SIG-M5 (cell line): ENCODE measurements at regions not wholly inside any gene's neighbourhood (a gene's known extent, or its start where the extent isn't known, plus 50 kb on each side); places are given as distances from the start of the nearest gene placed in this dataset.
"Not testable (repeated sequence)": the region's sequence is repeated elsewhere in the genome, so short reads cannot be mapped to it uniquely, and the experiment has no call there.

Source experiments
- DNase-seq: peaks from one replicate; lab custom pipeline; 2025; lab: John Stamatoyannopoulos, UW

DNA sequence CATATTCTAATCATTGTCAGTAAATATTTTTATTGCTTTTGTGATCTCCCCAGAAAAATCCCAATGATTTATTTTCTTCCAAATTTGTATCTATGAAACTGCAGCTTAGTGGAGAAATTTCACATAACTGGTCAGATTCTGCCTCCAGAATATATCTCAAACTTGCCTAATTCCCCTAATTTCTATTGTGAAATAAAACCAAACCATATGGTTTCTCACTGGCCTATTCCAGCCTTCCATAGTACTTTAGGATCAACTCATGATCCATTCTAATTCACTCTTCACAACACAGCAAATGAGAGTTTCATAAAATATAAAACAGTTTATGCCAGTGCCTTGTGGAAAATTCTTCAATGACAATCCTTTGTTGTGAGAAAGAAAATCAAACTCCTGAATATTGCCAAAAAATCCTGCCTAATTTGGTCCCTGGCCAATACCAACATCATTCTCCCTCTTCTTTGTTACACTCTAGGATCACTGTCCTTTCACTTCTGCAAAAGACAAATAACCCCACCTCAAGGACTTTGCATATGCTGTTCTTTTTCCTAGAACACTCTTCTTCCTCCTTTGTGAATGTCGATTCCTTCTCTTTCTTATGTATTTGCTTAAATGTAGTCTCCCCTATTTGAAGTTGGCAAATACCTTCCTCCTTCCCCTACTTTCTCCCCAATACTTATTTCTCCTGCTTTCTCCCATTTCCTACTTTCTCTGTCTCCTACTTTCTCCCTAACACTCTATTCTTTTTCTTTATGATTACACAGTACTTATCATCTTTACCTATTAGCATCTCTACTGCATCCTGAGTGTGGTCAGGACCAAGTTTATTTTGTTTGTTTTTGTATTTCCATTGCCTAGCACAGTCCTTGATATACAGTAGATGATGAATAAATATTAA, 587.5 kb downstream of the RFPL4B start:
- no peak for DNase-seq

DNA sequence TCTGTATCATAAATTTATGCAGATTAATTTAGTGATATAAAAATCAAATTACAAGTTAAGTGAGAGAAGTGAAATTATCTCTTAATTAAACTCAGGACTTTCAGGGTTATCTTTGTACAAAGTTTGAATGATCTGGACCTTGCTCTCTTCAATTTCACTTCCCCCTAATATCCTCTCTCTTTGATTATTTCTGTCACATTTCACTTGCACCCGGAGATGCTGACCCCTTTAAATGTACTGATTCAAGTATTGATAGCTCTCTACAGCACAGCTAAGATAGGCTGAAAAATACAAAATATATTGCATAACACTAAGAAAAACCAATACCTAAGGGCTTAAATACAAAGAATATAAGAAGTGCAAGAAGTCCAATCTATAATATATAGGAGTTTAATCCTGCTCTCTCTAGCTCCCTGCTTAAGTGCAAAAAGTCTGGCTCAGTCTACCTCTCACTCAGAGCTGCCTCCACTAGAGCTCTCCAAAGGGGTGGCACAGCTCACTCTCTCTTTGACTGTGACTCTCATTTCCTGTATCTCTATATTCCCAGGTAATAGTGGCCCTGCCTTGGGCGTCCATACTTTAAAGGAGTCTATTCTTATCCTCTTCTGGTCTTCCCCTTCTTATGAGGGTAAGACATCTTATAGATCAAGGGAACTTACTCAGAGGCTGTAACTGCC, 588.4 kb downstream of the RFPL4B start:
- no peak for DNase-seq

DNA sequence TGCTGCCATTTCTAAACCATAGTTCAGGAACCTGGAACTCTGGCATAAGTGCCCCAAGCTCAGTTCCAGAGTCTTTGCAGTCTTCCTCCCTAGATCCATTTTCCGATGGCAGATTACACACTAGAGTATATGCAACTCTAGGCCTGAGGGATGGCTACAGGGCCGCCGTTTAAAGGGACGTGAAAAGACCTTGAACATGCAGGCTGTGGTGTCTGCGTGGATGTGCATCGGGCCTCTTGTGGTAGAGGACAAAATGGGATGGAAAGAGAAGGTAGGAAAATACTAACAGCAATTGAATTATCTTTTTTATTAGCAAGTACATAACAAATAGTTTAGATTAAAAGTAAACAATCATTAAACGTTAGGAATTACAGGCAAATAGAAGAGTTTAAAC, 588.9 kb downstream of the RFPL4B start:
- DNase-seq, result no peak

GRCh38 chr6:112936504-112936903, 589.4 kb downstream of the RFPL4B start:
- no peak for DNase-seq

GRCh38 chr6:112937690-112938089, 590.6 kb downstream of the RFPL4B start:
- DNase-seq, result not testable (repeated sequence)

GRCh38 chr6:112938650-112939049, 591.5 kb downstream of the RFPL4B start:
- DNase-seq, result no peak

- DNase-seq, result no peak
Measured at GRCh38 chr6:112939563-112939962, 592.4 kb downstream of the RFPL4B start.

DNA sequence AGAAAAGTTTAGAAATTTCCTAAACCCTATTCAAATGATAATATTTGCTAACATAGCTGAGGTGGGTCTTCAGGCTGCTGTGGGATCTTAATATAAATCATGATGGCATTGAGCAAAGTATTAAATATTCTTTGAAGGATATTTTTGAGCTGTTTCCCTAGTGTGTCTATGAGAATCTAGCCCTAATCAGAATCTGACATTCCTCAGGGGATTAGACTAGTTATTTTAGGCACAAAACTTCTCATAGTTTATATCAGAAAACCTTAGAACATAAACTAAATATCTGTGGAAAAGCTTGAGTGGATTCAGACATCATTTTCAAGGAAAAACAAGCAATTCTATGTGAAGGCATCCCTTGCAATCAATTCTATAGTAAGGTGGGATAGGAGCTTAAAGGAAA, 594.5 kb downstream of the RFPL4B start:
- DNase-seq, result no peak

- no peak for DNase-seq
Measured at GRCh38 chr6:112946051-112946450, 598.9 kb downstream of the RFPL4B start.

DNA sequence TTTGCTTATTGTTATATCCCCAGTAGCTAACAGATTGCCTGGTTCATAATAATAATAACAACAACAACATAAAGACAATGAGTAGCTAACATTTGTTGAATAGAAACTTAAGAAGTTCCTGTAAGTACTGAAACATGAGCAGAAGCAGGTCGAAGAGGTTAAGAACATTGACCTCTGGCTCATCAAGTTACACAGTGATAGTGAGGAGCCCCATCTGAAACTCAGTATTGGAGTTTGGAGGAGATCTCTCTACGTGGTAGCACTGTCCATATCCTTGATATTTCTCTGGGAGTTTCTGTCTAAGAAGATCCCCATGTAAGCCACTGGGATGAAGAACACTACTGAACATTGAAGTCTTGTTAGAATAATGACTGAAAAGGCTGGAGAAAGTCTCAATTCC, 600.4 kb downstream of the RFPL4B start:
- DNase-seq, result no peak

- DNase-seq, result no peak
Measured at GRCh38 chr6:112951829-112952228, 604.7 kb downstream of the RFPL4B start.

DNA sequence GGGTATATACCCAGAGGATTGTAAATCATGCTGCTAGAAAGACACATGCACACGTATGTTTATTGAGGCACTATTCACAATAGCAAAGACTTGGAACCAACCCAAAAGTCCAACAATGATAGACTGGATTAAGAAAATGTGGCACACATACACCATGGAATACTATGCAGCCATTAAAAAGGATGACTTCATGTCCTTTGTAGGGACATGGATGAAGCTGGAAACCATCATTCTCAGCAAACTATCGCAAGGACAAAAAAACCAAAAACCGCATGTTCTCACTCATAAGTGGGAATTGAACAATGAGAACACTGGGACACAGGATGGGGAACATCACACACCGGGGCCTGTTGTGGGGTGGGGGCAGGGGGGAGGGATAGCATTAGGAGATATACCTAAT, 608.6 kb downstream of the RFPL4B start:
- DNase-seq, result not testable (repeated sequence)

DNA sequence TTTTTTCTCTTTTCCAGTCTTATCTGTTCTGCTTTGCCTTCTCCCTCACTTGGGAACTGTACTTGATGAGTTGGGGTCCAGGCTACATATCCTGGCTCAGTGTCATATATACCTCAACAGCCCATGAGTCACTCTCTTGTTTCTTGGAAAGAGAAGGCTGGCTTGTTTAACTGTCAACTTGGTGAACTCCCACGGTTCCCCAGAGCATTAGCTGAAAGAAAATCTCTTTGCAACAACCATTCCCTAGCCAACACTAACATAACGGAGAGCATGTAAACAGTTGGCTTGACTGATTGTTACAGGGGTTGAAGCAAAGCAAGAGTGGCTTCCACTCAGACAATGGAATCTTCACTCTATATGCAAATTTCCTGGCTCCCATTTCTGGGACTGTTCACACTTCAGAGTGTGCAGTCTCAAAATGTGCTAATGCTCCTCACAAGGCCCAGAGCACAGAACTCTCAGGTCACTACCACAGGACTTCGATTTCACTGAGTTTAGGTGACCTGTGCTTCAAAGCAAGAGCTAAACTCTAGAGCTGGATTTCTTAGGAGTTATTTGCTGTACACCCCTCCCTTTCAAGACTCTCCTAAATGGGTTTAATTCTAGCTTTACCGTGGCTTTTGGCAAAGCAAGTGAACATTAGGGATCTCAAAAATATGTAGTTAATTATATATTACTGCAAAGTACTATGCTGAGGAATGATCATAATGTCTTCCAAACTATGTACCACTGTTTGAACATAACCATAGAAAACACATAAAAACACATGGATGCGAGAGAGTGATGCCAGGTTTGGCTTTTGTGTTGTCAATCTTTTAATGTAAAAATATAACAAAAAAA, 609.8 kb downstream of the RFPL4B start:
- DNase-seq, result no peak

DNA sequence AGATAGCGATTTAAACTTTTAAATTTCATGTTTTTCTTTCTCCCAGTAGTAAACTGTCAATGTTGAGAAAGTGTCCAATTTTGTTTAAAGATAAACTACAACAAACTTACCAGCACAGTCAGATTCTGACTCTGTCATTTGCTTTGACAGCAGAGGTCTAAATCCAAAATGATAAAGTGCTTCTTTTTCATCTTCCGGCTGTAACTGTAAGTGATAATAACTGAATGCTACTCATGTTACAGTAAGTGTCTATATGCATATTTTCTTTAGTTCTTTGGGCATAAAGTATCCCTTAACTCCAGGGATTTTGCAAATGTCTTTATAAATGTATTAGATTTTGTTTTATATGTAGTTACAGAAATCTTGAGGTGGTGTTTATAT, 610.4 kb downstream of the RFPL4B start:
- no peak for DNase-seq

DNA sequence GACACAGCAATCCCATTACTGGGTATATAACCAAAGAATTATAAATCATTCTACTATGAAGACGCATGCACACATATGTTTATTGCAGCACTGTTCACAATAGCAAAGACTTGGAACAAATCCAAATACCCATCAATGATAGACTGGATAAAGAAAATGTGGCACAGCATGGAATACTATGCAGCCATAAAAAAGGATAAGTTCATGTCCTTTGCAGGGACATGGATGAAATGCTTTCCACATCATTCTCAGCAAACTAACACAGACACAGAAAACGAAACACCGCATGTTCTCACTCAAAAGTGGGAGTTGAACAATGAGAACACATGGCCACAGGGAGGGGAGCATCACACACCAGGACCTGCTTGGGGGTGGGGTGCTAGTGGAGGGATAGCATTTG, 613.0 kb downstream of the RFPL4B start:
- DNase-seq, result not testable (repeated sequence)

DNA sequence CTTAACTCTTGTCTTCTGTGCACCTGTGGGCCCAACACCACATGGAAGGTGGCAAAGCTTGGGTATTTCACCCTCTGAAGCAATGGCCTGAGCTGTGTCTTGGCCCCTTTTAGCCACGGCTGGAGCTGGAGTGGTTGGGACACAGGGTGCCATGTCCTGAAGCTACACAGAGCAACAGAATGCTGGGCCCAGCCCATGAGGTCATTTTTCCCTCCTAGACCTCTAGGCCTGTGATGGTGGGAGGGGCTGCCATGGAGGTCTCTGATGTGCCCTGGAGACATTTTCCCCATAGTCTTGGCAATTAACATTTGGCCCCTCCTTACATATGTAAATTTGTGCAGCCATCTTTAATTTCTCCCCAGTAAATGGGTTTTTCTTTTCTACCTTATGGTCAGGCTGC, 620.8 kb downstream of the RFPL4B start:
- no peak for DNase-seq

GRCh38 chr6:112971651-112972050, 624.5 kb downstream of the RFPL4B start:
- no peak for DNase-seq

DNA sequence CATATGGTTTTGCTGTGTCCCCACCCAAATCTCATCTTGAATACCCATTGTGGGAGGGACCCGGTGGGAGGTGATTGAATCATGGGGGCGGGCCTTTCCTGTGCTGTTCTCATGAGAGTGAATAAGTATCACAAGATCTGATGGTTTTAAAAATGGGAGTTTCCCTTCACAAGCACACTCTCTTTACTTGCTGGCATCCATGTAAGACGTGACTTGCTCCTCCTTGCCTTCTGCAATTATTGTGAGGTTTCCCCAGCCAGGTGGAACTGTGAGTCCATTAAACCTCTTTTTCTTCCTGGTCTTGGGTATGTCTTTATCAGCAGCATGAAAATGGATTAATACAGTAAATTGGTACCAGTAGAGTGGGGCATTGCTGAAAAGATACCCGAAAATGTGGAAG, 627.8 kb downstream of the RFPL4B start:
- DNase-seq, result not testable (repeated sequence)

DNA sequence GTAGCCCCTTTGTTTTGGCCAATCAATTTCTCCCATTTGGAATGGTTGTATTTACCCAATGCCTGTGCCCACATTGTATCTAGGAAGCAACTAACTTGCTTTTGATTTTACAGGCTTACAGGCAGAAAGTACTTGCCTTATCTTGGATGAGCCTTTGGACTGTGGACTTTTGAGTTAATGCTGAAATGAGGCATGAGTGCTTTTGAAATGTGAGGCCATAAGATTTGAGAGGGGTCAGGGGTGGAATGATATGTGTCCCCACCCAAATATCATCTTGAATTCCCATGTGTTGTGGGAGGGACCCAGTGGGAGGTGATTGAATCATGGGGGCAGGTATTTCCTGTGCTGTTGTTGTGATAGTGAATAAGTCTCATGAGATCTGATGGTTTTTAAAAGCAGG, 629.4 kb downstream of the RFPL4B start:
- DNase-seq, result not testable (repeated sequence)

GRCh38 chr6:112979830-112980229, 632.7 kb downstream of the RFPL4B start:
- DNase-seq, result no peak

DNA sequence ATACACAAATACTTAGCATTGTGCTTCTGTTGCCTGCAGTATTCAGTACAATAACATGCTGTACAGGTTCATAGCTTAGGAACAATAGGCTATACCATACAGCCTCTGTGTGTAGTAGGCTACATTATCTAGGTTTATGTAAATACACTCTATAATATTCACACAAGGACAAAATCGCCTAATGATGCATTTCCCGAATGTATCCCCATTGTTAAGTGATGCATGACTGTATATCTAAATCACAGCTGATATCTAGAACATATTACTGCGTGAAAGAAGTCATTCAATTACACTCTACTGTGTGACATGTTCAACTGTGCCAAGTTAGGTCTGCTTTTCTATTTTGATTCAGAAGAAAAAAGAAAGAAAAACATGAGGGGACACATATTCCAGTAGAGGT, 633.5 kb downstream of the RFPL4B start:
- no peak for DNase-seq

- no peak for DNase-seq
Measured at GRCh38 chr6:112983713-112984261, 636.7 kb downstream of the RFPL4B start.
